Activated CD8-positive, alpha-beta memory T cell treated with anti-CD3 and anti-CD28 coated beads, Interleukin-2, amount 50 U/mL, for 1 hour (primary cell): ENCODE measurements at regions not wholly inside any gene's neighbourhood (a gene's known extent, or its start where the extent isn't known, plus 50 kb on each side); places are given as distances from the start of the nearest gene placed in this dataset.
"Not testable (repeated sequence)": the region's sequence is repeated elsewhere in the genome, so short reads cannot be mapped to it uniquely, and the experiment has no call there.

Experiments used
- DNase-seq: peaks from one replicate; pipeline ENCODE4 v3.0.0-alpha.2; 2020; ENCODE audit errors: extremely low read depth

GRCh38 chr2:87429931-87430275 lies 318.0 kb upstream of the PLGLB2 start:
- DNase-seq = not testable (repeated sequence)

GRCh38 chr2:87431051-87431450 lies 316.8 kb upstream of the PLGLB2 start:
- not testable (repeated sequence) for DNase-seq

GRCh38 chr2:87432711-87433453 lies 315.0 kb upstream of the PLGLB2 start:
- not testable (repeated sequence) for DNase-seq

- DNase-seq = not testable (repeated sequence)
These were observed 311.9 kb upstream of the PLGLB2 start for GRCh38 chr2:87436007-87436406.

GRCh38 chr2:87437701-87438260 lies 310.1 kb upstream of the PLGLB2 start:
- DNase-seq = not testable (repeated sequence)

GRCh38 chr2:87438780-87439454 lies 309.0 kb upstream of the PLGLB2 start:
- not testable (repeated sequence) for DNase-seq

GRCh38 chr2:87439617-87440204 lies 308.2 kb upstream of the PLGLB2 start:
- DNase-seq = not testable (repeated sequence)

- DNase-seq = not testable (repeated sequence)
These were observed 307.2 kb upstream of the PLGLB2 start for GRCh38 chr2:87440650-87441049.

GRCh38 chr2:87441375-87441774 lies 306.5 kb upstream of the PLGLB2 start:
- DNase-seq = not testable (repeated sequence)

GRCh38 chr2:87442983-87443577 lies 304.8 kb upstream of the PLGLB2 start:
- DNase-seq = not testable (repeated sequence)

GRCh38 chr2:87444951-87445350 lies 302.9 kb upstream of the PLGLB2 start:
- not testable (repeated sequence) for DNase-seq

GRCh38 chr2:87445613-87446312 lies 302.1 kb upstream of the PLGLB2 start:
- not testable (repeated sequence) for DNase-seq

GRCh38 chr2:87446313-87446696 lies 301.6 kb upstream of the PLGLB2 start:
- DNase-seq = not testable (repeated sequence)

GRCh38 chr2:87449462-87449980 lies 298.4 kb upstream of the PLGLB2 start:
- DNase-seq = not testable (repeated sequence)

GRCh38 chr2:87452193-87452592 lies 295.7 kb upstream of the PLGLB2 start:
- DNase-seq = not testable (repeated sequence)

GRCh38 chr2:87452861-87453260 lies 295.0 kb upstream of the PLGLB2 start:
- DNase-seq = not testable (repeated sequence)

- not testable (repeated sequence) for DNase-seq
These were observed 293.9 kb upstream of the PLGLB2 start for GRCh38 chr2:87453965-87454364.

- DNase-seq = not testable (repeated sequence)
These were observed 293.5 kb upstream of the PLGLB2 start for GRCh38 chr2:87454421-87454820.

GRCh38 chr2:87455209-87455853 lies 292.6 kb upstream of the PLGLB2 start:
- DNase-seq = not testable (repeated sequence)

- DNase-seq = not testable (repeated sequence)
These were observed 292.0 kb upstream of the PLGLB2 start for GRCh38 chr2:87455854-87456249.
